GM20000 (cell line): ENCODE measurements at regions not wholly inside any gene's neighbourhood (a gene's known extent, or its start where the extent isn't known, plus 50 kb on each side); places are given as distances from the start of the nearest gene placed in this dataset.

Source experiments
- DNase-seq: peaks from one replicate; pipeline ENCODE4 v3.0.0; 2012; ENCODE audit warnings: low spot score
- TF ChIP-seq, protein P1 (sequence below): IDR thresholded peaks from 2 replicates; pipeline ENCODE4 v1.5.1; 2012; ENCODE audit warnings: mild to moderate bottlenecking, control low read depth; ENCODE audit errors: extremely low read depth, missing control alignments

GRCh38 chrX:45735571-45735970 lies 534.9 kb upstream of the DIPK2B start:
- TF ChIP-seq, protein P1, sequence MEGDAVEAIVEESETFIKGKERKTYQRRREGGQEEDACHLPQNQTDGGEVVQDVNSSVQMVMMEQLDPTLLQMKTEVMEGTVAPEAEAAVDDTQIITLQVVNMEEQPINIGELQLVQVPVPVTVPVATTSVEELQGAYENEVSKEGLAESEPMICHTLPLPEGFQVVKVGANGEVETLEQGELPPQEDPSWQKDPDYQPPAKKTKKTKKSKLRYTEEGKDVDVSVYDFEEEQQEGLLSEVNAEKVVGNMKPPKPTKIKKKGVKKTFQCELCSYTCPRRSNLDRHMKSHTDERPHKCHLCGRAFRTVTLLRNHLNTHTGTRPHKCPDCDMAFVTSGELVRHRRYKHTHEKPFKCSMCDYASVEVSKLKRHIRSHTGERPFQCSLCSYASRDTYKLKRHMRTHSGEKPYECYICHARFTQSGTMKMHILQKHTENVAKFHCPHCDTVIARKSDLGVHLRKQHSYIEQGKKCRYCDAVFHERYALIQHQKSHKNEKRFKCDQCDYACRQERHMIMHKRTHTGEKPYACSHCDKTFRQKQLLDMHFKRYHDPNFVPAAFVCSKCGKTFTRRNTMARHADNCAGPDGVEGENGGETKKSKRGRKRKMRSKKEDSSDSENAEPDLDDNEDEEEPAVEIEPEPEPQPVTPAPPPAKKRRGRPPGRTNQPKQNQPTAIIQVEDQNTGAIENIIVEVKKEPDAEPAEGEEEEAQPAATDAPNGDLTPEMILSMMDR: no peak
- DNase-seq: no peak

- TF ChIP-seq, protein P1: no peak
- no peak for DNase-seq
Measured at GRCh38 chrX:45731448-45731847, 530.8 kb upstream of the DIPK2B start.

GRCh38 chrX:45727761-45728160 lies 527.1 kb upstream of the DIPK2B start:
- DNase-seq: no peak

GRCh38 chrX:45722471-45722870 lies 521.8 kb upstream of the DIPK2B start:
- DNase-seq: no peak

More at GRCh38 chrX:45727761-45728160, 527.1 kb upstream of the DIPK2B start:
- TF ChIP-seq, protein P1: no peak

GRCh38 chrX:45719751-45720501 lies 519.2 kb upstream of the DIPK2B start:
- DNase-seq: no peak
- TF ChIP-seq, protein P1: no peak

More at GRCh38 chrX:45722471-45722870, 521.8 kb upstream of the DIPK2B start:
- TF ChIP-seq, protein P1: no peak

GRCh38 chrX:45718676-45719075 lies 518.0 kb upstream of the DIPK2B start:
- TF ChIP-seq, protein P1: no peak
- DNase-seq: no peak

DNA sequence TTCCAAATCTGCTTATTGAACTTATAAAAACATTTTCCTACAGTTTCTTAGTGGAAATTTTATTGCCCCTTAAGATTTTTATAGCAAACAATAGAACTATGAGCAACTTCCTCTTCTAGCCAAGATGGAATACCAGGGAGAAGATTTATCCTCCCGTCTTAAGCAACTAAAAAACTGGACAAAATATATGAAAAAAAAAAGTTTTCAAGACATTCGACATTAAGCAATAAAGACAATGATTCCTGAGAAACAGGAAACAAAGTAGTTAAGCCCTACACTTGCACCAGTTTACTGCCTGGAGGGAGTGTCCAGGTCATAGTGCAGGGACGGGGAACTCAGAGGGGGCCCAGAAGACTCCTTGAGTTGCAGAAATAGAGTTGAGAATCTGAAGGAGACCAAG lies 516.1 kb upstream of the DIPK2B start:
- DNase-seq: no peak
- TF ChIP-seq, protein P1: no peak
